ENCODE measurements at regions not wholly inside any gene's neighbourhood (a gene's known extent, or its start where the extent isn't known, plus 50 kb on each side); places are given as distances from the start of the nearest gene placed in this dataset.

- TF ChIP-seq POLR2A (IDR thresholded peaks at IDR 0.05; ENCODE audit: low read length) (no peak), GATA1 (IDR thresholded peaks at IDR 0.05; ENCODE audit: low read depth, low read length) (no peak)
Observed at GRCh38 chr14:96989306-96989705, 192.1 kb downstream of the VRK1 start.

All from erythroblast (primary cell).